ENCODE measurements at regions not wholly inside any gene's neighbourhood (a gene's known extent, or its start where the extent isn't known, plus 50 kb on each side); places are given as distances from the start of the nearest gene placed in this dataset.
"Not testable (repeated sequence)": the region's sequence is repeated elsewhere in the genome, so short reads cannot be mapped to it uniquely, and the experiment has no call there.

DNA sequence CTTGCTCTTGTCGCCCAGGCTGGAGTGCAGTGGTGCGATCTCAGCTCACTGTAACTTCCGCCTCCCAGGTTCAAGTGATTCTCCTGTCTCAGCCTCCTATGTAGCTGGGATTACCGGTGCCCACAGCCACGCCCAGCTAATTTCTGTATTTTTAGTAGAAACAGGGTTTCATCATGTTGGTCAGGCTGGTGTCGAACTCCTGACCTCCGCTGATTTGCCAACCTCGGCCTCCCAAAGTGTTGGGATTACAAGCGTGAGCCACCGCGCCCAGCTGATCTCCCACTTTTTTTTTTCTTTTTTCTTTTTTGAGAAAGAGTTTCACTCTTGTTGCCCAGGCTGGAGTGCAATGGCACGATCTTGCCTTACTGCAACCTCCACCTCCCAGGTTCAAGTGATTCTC lies 517.9 kb downstream of the KCNJ18 start:
- TF ChIP-seq, protein P1, sequence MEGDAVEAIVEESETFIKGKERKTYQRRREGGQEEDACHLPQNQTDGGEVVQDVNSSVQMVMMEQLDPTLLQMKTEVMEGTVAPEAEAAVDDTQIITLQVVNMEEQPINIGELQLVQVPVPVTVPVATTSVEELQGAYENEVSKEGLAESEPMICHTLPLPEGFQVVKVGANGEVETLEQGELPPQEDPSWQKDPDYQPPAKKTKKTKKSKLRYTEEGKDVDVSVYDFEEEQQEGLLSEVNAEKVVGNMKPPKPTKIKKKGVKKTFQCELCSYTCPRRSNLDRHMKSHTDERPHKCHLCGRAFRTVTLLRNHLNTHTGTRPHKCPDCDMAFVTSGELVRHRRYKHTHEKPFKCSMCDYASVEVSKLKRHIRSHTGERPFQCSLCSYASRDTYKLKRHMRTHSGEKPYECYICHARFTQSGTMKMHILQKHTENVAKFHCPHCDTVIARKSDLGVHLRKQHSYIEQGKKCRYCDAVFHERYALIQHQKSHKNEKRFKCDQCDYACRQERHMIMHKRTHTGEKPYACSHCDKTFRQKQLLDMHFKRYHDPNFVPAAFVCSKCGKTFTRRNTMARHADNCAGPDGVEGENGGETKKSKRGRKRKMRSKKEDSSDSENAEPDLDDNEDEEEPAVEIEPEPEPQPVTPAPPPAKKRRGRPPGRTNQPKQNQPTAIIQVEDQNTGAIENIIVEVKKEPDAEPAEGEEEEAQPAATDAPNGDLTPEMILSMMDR (IDR thresholded peaks at IDR 0.05; ENCODE audit: low read length): not testable (repeated sequence)
- TF ChIP-seq EZH2 (optimal IDR thresholded peaks at IDR 0.05; ENCODE audit: low read depth, low read length); EZH2phosphoT487 (IDR thresholded peaks at IDR 0.05; ENCODE audit: low read length): not testable (repeated sequence)
